Activated naive CD4-positive, alpha-beta T cell (primary cell): ENCODE measurements at regions not wholly inside any gene's neighbourhood (a gene's known extent, or its start where the extent isn't known, plus 50 kb on each side); places are given as distances from the start of the nearest gene placed in this dataset.

ENCODE experiments used
- DNase-seq, 4 experiments: peaks; one replicate each; lab custom pipeline; 2025; lab: John Stamatoyannopoulos, UW

GRCh38 chr2:172658945-172659344, 76.7 kb upstream of the RAPGEF4 start:
- DNase-seq: no peak

DNA sequence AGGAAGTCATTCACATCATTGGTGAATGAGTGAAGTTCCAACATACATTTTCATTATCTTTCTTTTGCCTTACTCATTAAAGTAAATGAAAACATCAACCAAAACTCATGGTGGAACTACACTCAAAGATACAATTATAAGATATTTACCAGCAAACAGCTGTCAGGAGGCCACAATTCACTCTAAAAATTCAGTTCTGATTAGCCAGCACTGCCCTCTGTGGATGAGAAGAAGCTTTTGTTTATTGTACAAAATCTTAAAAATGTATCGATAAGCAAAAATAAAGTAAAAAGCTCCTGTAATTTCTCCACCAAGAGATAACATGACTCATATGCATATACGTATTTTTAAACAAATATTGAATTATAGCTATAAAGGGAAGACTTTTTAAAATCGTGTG, 73.5 kb upstream of the RAPGEF4 start:
- DNase-seq: no peak

- no peak for DNase-seq
These were observed 70.9 kb upstream of the RAPGEF4 start for GRCh38 chr2:172664766-172665165.

- no peak for DNase-seq
These were observed 67.9 kb upstream of the RAPGEF4 start for GRCh38 chr2:172667581-172668325.

DNA sequence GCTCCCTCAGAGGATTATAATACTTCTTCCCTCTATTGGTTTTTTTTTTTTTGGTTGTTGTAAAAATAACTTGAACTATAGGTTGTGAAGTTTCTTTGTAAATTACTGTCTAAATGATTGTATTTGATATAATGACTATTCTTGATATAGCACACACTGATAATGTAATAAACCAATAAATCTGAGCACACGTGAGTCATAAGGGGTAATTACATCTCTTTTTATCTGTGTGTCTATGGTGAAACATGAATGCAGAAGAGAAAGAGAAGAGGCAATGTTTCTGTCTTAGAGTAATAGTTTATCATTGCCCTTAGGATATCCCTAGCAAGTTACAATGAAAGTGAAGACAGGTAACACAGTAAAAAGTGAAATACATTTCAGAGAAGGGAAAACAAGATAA, 64.1 kb upstream of the RAPGEF4 start:
- no peak for DNase-seq

DNA sequence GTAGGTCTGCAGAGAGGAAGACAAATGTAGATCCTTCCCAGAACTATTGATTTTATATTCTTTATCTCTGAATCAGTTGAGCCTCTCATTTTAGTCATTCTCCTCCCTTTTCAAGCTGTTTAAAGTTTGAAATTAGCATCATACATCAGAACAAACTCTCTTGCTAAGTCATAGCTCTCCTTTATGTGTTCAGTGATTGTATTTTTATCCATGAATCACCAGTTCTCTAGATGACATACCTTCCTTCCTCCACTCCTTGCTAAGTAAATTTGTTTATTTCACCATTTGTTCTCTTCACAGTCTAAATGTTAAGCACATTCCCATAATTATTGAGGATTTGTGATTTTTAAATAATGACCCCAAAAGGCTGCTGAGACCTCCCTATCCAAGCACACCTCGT, 63.5 kb upstream of the RAPGEF4 start:
- DNase-seq: no peak

GRCh38 chr2:172673056-172673683, 62.5 kb upstream of the RAPGEF4 start:
- no peak for DNase-seq

GRCh38 chr2:172674034-172674967, 61.3 kb upstream of the RAPGEF4 start:
- peak in 2 of 4 experiments; percentile 1 to 29 for DNase-seq

- no peak for DNase-seq
These were observed 60.7 kb upstream of the RAPGEF4 start for GRCh38 chr2:172674968-172675303.

DNA sequence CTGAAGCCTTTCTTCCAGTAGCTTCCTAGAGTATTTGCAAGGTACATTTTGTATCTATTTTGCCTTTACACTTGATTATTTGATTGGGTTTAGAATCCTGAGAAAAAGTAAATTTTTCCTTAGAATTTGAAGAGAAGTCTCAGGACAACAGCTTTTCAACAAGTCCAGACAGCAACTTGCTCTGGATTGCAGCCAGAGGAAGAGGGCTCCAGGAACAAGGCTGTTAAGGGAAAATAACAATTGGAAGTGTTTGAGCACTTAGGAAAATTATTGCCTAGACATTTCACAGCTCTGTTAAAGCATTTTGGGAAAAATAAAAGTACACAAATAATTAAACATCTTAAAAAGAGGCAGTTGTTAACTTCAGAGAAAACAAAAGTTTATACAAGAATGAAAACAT, 58.3 kb upstream of the RAPGEF4 start:
- DNase-seq: no peak

GRCh38 chr2:172680436-172681068, 55.1 kb upstream of the RAPGEF4 start:
- no peak for DNase-seq

GRCh38 chr2:172685467-172685866, 50.2 kb upstream of the RAPGEF4 start:
- DNase-seq: no peak
